Lower lobe of right lung (tissue), 2 donors: ENCODE measurements at regions not wholly inside any gene's neighbourhood (a gene's known extent, or its start where the extent isn't known, plus 50 kb on each side); places are given as distances from the start of the nearest gene placed in this dataset.

Source experiments
- ATAC-seq, 2 donors: fragments of 200-7000 bp; cut with Tn5 transposase; one replicate each; pipeline ENCODE4 v1.9.1; 2020 to 2022; ENCODE audit warnings: mild to moderate bottlenecking in 2 of 2, moderate library complexity in 2 of 2
- DNase-seq: peaks from one replicate; pipeline ENCODE4 v3.0.0-alpha.2; 2020
- H3K27ac ChIP-seq: fragments of 200-600 bp; one replicate; pipeline ENCODE4 v1.8.0; 2022
- H3K27me3 ChIP-seq: fragments of 200-600 bp; one replicate; pipeline ENCODE4 v1.8.0; 2022; ENCODE audit warnings: low read depth
- H3K36me3 ChIP-seq: fragments of 200-600 bp; one replicate; pipeline ENCODE4 v1.8.0; 2022; ENCODE audit warnings: mild to moderate bottlenecking
- H3K4me1 ChIP-seq: fragments of 200-600 bp; one replicate; pipeline ENCODE4 v1.8.0; 2022
- H3K4me3 ChIP-seq: fragments of 200-600 bp; one replicate; pipeline ENCODE4 v1.8.0; 2022; ENCODE audit warnings: mild to moderate bottlenecking
- H3K9me3 ChIP-seq: fragments of 200-600 bp; one replicate; pipeline ENCODE4 v1.8.0; 2022
- CTCF ChIP-seq: fragments of 200-600 bp; IDR thresholded peaks from one replicate; pipeline ENCODE4 v1.8.0; 2022; ENCODE audit warnings: antibody characterized with exemption, mild to moderate bottlenecking
- intact Hi-C: fragments of 100-400 bp; cut with DNase I; formaldehyde crosslinking; loops from one replicate; pipeline ENCODE4 v1.11.0; 2022
- donor health status: DM: no; HTN: yes; CAD: no; lungs with severe emphysema.

- Histone ChIP-seq H3K9me3 (no peaks in the 10 kb centered on the region), H3K36me3 (no peaks in the 10 kb centered on the region), H3K27me3 (no peaks in the 10 kb centered on the region), H3K4me1 (no peaks in the 10 kb centered on the region), H3K4me3 (no peak overlapping the region), H3K27ac (no peak overlapping the region)
- intact Hi-C loops, result no loop called here
- ATAC-seq (no peak), DNase-seq (no peak)
- no peak for TF ChIP-seq CTCF
Measured at GRCh38 chr4:173880897-173881296, 350.9 kb upstream of the HAND2 start.

GRCh38 chr4:173879509-173879908 is 349.5 kb upstream of the HAND2 start:
- no peaks in the 10 kb centered on the region for H3K36me3 ChIP-seq
- no peak overlapping the region for H3K27ac ChIP-seq
- intact Hi-C loops, result no loop called here
- H3K4me3 ChIP-seq, result no peak overlapping the region
- no peak for ATAC-seq
- H3K9me3 ChIP-seq, result no peaks in the 10 kb centered on the region
- no peaks in the 10 kb centered on the region for H3K27me3 ChIP-seq
- TF ChIP-seq CTCF, result no peak
- DNase-seq, result no peak
- no peaks in the 10 kb centered on the region for H3K4me1 ChIP-seq

- Histone ChIP-seq H3K4me1 (no peaks in the 10 kb centered on the region), H3K27ac (no peak overlapping the region), H3K9me3 (no peaks in the 10 kb centered on the region), H3K4me3 (no peak overlapping the region), H3K36me3 (no peaks in the 10 kb centered on the region), H3K27me3 (no peaks in the 10 kb centered on the region)
- ATAC-seq (peak; percentile 51 to 61), DNase-seq (no peak)
- TF ChIP-seq CTCF, result no peak
- intact Hi-C loops, result no loop called here
Measured at GRCh38 chr4:173878701-173879100, 348.7 kb upstream of the HAND2 start.

- Histone ChIP-seq H3K9me3 (no peaks in the 10 kb centered on the region), H3K36me3 (no peaks in the 10 kb centered on the region), H3K27ac (no peak overlapping the region), H3K4me1 (no peaks in the 10 kb centered on the region), H3K4me3 (no peak overlapping the region), H3K27me3 (no peaks in the 10 kb centered on the region)
- DNase-seq (no peak), ATAC-seq (no peak)
- intact Hi-C loops, result no loop called here
- TF ChIP-seq CTCF, result no peak
Measured at GRCh38 chr4:173871643-173872042, 341.6 kb upstream of the HAND2 start.

GRCh38 chr4:173866322-173867026 is 336.4 kb upstream of the HAND2 start:
- H3K27ac ChIP-seq, result no peak overlapping the region
- intact Hi-C loops, result no loop called here
- no peaks in the 10 kb centered on the region for H3K4me1 ChIP-seq
- ATAC-seq (no peak), DNase-seq (no peak)
- no peaks in the 10 kb centered on the region for H3K27me3 ChIP-seq
- H3K4me3 ChIP-seq, result no peak overlapping the region
- peaks cover 8% of the 10 kb centered on the region for H3K9me3 ChIP-seq
- TF ChIP-seq CTCF, result no peak
- H3K36me3 ChIP-seq, result no peaks in the 10 kb centered on the region
